GM18861 (cell line): ENCODE measurements at regions not wholly inside any gene's neighbourhood (a gene's known extent, or its start where the extent isn't known, plus 50 kb on each side); places are given as distances from the start of the nearest gene placed in this dataset.
A peak's percentile ranks its signal among the peaks of the same experiment; 100 is the strongest.
"Not testable (repeated sequence)": the region's sequence is repeated elsewhere in the genome, so short reads cannot be mapped to it uniquely, and the experiment has no call there.

Experiments used
- ATAC-seq: cut with Tn5 transposase; IDR thresholded peaks from one replicate; pipeline ENCODE4 v1.9.1; 2021; ENCODE audit not compliant: unreplicated experiment

GRCh38 chr16:18157854-18158253 lies 178.7 kb downstream of the NPIPA8 start:
- ATAC-seq, result not testable (repeated sequence)

DNA sequence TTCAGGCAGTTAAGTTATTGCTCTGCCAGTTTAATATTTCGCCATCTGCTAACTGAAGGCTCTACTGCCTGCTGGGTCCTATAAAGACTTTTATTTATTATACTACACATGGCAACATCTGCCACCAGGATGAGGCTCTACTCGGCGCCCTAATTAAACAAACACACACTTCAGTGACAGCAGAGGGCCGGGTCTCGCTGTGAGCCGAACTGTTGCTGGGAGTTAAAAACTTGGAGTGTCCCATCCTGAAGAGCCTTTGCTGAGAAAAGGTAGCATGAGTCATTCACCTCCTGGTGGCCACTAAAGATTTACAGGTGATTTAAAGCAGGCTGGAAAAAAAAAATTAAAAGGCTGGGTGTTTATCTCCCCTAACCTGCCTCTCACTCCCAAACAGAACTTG lies 183.7 kb downstream of the NPIPA8 start:
- not testable (repeated sequence) for ATAC-seq

GRCh38 chr16:18148132-18148531 lies 188.4 kb downstream of the NPIPA8 start:
- ATAC-seq, result not testable (repeated sequence)

DNA sequence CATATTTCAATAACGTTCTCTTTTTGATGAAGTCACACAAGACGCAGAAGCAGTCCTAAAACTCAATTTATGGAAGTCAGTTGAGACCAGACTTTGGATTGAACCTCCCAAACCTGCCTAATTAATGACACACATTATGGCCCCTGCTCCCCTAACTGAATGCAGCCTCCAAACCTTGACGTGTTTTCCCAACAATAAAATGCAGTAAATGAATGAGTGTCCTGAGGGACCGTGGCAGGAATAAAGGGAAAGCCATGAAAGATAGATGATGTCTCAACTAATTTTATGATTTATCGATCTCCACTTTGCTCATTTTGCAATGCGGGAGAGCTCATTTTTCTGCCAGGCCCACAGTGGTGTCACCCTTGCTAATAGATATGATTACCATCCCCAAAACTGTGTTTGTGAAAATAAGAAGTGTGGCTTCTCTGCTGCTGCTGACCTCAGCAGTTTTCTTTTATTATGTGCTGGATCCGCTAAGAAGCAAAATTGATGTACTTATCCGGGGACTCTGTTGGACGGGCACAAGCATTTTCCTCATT lies 189.9 kb downstream of the NPIPA8 start:
- ATAC-seq, result not testable (repeated sequence)

DNA sequence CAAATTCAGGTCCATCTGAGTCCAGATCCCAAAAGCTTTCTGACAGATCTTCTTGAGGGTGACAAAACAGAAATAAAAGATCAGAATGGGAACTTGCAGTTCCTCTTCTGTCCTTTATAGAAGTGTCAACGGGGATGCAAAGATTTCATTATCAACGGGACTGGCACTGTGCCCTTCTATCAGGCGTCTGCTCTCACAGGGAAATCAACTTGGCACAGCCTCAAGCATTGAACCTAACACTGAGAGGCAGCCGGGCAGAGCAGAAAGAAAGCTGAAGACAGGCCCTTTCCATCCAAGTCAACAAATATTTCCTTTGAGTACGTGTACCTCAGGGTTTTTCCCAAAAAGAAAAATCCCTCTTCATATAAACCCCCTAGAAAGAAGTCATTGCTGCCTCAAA lies 194.5 kb downstream of the NPIPA8 start:
- not testable (repeated sequence) for ATAC-seq

- ATAC-seq, result not testable (repeated sequence)
Measured at GRCh38 chr16:18136288-18136687, 200.2 kb downstream of the NPIPA8 start.

GRCh38 chr16:18135024-18135423 lies 201.5 kb downstream of the NPIPA8 start:
- not testable (repeated sequence) for ATAC-seq

- ATAC-seq, result peak; percentile 51
Measured at GRCh38 chr16:18131587-18131986, 204.9 kb downstream of the NPIPA8 start.

GRCh38 chr16:18130478-18131120 lies 205.9 kb downstream of the NPIPA8 start:
- not testable (repeated sequence) for ATAC-seq

GRCh38 chr16:18127033-18127432 lies 209.5 kb downstream of the NPIPA8 start:
- not testable (repeated sequence) for ATAC-seq

GRCh38 chr16:18119092-18119491 lies 217.4 kb downstream of the NPIPA8 start:
- not testable (repeated sequence) for ATAC-seq

GRCh38 chr16:18118684-18119083 lies 217.9 kb downstream of the NPIPA8 start:
- not testable (repeated sequence) for ATAC-seq

DNA sequence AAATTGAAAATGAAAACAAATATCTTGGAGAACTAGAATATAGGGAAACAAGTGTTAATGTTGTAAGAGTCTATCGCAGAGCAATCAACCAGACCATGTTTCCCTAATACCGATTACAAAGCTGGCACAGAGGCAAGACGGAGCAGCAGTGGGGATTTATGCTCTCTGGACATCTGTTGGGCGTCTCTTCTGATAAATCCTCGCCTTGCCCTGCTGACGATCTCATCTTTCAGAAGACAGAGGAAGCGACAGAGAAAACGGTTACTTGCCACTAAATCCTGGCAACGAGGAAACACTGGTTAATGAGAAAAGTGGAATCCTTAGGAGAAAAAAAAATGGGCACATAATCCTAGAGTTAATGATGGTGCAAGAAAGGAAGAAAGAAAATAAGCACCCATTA lies 218.5 kb downstream of the NPIPA8 start:
- ATAC-seq, result not testable (repeated sequence)

DNA sequence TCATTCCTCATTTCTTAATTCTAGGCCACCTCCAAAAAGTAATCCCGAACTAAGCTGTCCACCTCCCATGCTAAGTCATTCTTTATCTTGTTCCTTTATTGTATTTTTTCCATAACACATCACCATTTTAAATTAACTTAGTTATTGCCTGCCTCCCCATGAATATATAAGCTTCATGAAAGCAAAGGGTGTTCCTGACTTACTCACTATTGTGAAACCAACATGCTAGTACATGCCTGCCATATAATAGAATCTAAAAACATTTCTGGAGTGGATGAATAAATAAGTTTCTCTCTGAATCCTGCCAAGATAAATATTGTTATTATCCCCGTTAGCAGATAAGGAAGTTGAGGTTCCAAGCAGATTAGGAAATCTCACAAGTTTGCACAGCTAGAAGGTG lies 232.1 kb downstream of the NPIPA8 start:
- ATAC-seq, result not testable (repeated sequence)

GRCh38 chr16:18101077-18101476 lies 235.5 kb downstream of the NPIPA8 start:
- not testable (repeated sequence) for ATAC-seq

DNA sequence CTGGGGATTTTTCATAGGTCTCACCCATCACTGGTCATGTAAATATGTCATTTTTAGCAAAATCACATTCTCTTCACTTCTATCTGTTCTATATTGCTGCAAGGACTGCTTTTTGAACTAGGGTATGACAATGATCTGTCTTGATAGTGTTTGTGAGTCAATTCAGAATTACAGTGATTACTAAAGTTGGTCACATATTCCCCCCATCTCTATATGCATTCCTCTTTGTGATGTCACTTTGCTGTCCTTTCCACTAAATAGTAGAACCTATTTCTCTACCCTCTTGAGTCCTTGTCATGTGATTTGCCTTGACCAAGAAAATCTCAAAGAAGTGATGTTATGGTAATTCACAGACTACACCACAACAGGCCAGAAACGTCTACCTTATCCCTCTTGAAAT lies 243.9 kb downstream of the NPIPA8 start:
- not testable (repeated sequence) for ATAC-seq

GRCh38 chr16:18080658-18081363 lies 255.7 kb downstream of the NPIPA8 start:
- ATAC-seq, result not testable (repeated sequence)

- ATAC-seq, result not testable (repeated sequence)
Measured at GRCh38 chr16:18077910-18078309, 258.6 kb downstream of the NPIPA8 start.

DNA sequence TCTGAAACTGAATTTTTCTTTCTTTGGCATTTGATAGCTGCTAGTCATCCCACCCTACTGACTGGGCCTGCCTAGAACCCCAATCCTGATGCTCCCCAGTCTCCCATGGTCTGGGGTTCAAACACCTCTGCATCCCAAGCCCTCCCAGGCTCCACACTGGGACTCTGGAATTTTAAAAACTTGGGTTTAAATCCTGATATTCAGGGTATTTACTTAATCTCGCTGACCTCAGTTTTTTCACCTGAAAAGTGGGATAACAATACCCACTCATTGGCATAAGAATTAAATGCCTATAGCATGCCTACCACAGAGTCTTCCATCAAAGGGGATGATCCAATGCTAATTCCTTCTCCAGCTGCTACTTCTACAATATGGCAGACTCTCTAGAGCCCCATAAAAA lies 264.4 kb downstream of the NPIPA8 start:
- ATAC-seq, result no peak

GRCh38 chr16:18069683-18070082 lies 266.9 kb downstream of the NPIPA8 start:
- no peak for ATAC-seq

DNA sequence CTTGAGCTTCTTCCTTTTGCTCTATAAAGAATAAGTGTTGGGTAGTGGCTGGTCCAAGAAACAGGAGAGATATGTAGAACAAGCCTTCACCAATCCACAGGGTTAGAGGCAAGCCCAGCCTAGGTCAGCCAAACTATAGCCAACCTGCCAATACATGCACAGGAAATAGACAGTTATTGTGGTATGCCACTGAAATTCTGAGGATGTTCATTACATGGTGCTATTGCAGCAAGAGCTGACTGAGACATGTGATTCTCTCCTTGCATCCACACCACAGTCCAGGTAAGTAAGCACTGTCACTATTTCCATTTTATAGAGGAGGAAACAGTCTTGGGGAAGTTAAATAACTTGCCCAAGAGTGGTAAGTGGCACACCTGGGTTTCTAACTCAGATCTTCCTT lies 268.1 kb downstream of the NPIPA8 start:
- ATAC-seq, result no peak

- no peak for ATAC-seq
Measured at GRCh38 chr16:18062713-18063112, 273.8 kb downstream of the NPIPA8 start.
